K562 (cell line): ENCODE measurements at regions not wholly inside any gene's neighbourhood (a gene's known extent, or its start where the extent isn't known, plus 50 kb on each side); places are given as distances from the start of the nearest gene placed in this dataset.

Experiments
- ATAC-seq: fragments of 200-7000 bp; cut with Tn5 transposase; 3 replicates; pipeline ENCODE4 v1.9.1; 2020; ENCODE audit warnings: moderate library complexity
- BruUV-seq: library from RNA; stranded (reverse); fragments of 400-500 nt; replicated peaks from 2 replicates; lab custom pipeline; 2021; lab: Mats Ljungman, UMichigan
- CTCF ChIA-PET: fragments of 300-600 bp; formaldehyde crosslinking; extraction: SDS; loops from one replicate; lab custom pipeline; 2021; ENCODE audit warnings: low intra/inter-chr PET ratio; lab: Yijun Ruan, JAX
- POLR2A ChIA-PET: fragments of 300-600, 350-650 bp; sonication (Branson Sonifier 250); formaldehyde crosslinking; extraction: SDS; loops from one replicate; lab custom pipeline; 2021; ENCODE audit warnings: antibody characterized with exemption, inconsistent platforms; lab: Yijun Ruan, JAX
- DNase-seq, 4 experiments: peaks; one replicate each; pipeline versions ENCODE4 v3.0.0 to v3.0.0-alpha.2; 2011 to 2018; ENCODE audit warnings: low spot score in 3 of 4, mixed read lengths in 3 of 4; ENCODE audit errors: extremely low read depth in 1 of 4
- FAIRE-seq: peaks from 2 replicates; lab custom pipeline; 2011; peaks lifted over from hg19 to GRCh38; lab: Jason Lieb, UNC
- H2AFZ ChIP-seq: 2 replicates; pipeline ENCODE4 v1.6.0; 2011; ENCODE audit warnings: low read depth, low read length, control low read depth, inconsistent platforms
- H3K27ac ChIP-seq: fragments of 200-600 bp; 3 replicates; pipeline ENCODE4 v1.8.0; 2011; ENCODE audit warnings: low read depth, mild to moderate bottlenecking, control low read depth, inconsistent platforms, low read length, moderate library complexity, mixed read lengths; ENCODE audit errors: extremely low read depth
- H3K27me3 ChIP-seq, 2 experiments: fragments of 300-600 bp in 1 of 2; 2 replicates in 1 of 2; 3 replicates in 1 of 2; pipeline versions ENCODE4 v1.6.0 to v1.8.0; 2011; ENCODE audit warnings: inconsistent platforms in 2 of 2, low read length in 2 of 2, mild to moderate bottlenecking in 1 of 2, mixed read lengths in 1 of 2, moderate library complexity in 1 of 2; ENCODE audit not compliant: control insufficient read depth in 2 of 2, insufficient read depth in 2 of 2
- H3K36me3 ChIP-seq: fragments of 300-600 bp; 3 replicates; pipeline ENCODE4 v1.8.0; 2011; ENCODE audit warnings: mild to moderate bottlenecking, low read length, inconsistent platforms; ENCODE audit not compliant: control insufficient read depth, insufficient read depth
- H3K4me1 ChIP-seq, 2 experiments: fragments of 200-600 bp in 1 of 2; replicated peaks in 1 of 2; 2 replicates in 1 of 2; 3 replicates in 1 of 2; pipeline versions ENCODE4 v1.5.1 to v1.8.0; 2011; ENCODE audit warnings: inconsistent platforms in 2 of 2, low read length in 2 of 2, mild to moderate bottlenecking in 1 of 2, mixed read lengths in 1 of 2, moderate library complexity in 1 of 2; ENCODE audit not compliant: control insufficient read depth in 2 of 2, insufficient read depth in 2 of 2
- H3K4me2 ChIP-seq: 2 replicates; pipeline ENCODE4 v1.6.1; 2011; ENCODE audit warnings: low read length, control low read depth, inconsistent platforms, mixed read lengths; ENCODE audit not compliant: insufficient read depth
- H3K4me3 ChIP-seq: fragments of 200-600 bp; sonication (generic), shearing (Covaris generic); 2 replicates; pipeline ENCODE4 v1.5.1; 2016; ENCODE audit warnings: control low read depth, inconsistent platforms
- H3K79me2 ChIP-seq: fragments of 200-600 bp; 3 replicates; pipeline ENCODE4 v1.8.0; 2011; ENCODE audit warnings: low read length, inconsistent platforms; ENCODE audit not compliant: control insufficient read depth, insufficient read depth
- H3K9ac ChIP-seq, 2 experiments: 2 replicates each; pipeline versions ENCODE4 v1.6.0 to v1.6.1; 2011; ENCODE audit warnings: low read depth in 2 of 2, low read length in 2 of 2, control low read depth in 1 of 2, inconsistent platforms in 1 of 2, mild to moderate bottlenecking in 1 of 2, mixed read lengths in 1 of 2; ENCODE audit not compliant: insufficient read depth in 1 of 2
- H3K9me1 ChIP-seq: one replicate; pipeline ENCODE4 v1.6.0; 2011; ENCODE audit warnings: inconsistent platforms, mild to moderate bottlenecking, low read length, moderate library complexity; ENCODE audit not compliant: control insufficient read depth, insufficient read depth
- H3K9me3 ChIP-seq: replicated peaks from 2 replicates; pipeline ENCODE4 v1.5.1; 2011; ENCODE audit warnings: low read depth, low read length, inconsistent platforms; ENCODE audit not compliant: control insufficient read depth, insufficient read depth
- H4K20me1 ChIP-seq: replicated peaks from 2 replicates; pipeline ENCODE4 v1.6.1; 2011; ENCODE audit warnings: low read length, inconsistent platforms, mixed read lengths; ENCODE audit not compliant: control insufficient read depth, insufficient read depth
- IRF2 ChIP-seq: sonication (generic); formaldehyde crosslinking; IDR thresholded peaks from 2 replicates; pipeline ENCODE4 v1.8.1; 2022; ENCODE audit warnings: mild to moderate bottlenecking, missing genetic modification reagents
- NCOA4 ChIP-seq: fragments of 450-650 bp; IDR thresholded peaks from 2 replicates; pipeline ENCODE4 v1.6.1; 2018; ENCODE audit warnings: mild to moderate bottlenecking; ENCODE audit not compliant: partially characterized antibody
- OTX1 ChIP-seq: fragments of 450-650 bp; formaldehyde crosslinking; IDR thresholded peaks from 2 replicates; pipeline ENCODE4 v1.4.0; 2022; ENCODE audit warnings: mild to moderate bottlenecking
- SFPQ ChIP-seq: fragments of 200-400 bp; formaldehyde crosslinking; IDR thresholded peaks from 2 replicates; pipeline ENCODE4 v1.6.1; 2017; ENCODE audit warnings: mild to moderate bottlenecking, low read depth, low read length, moderate library complexity
- SMARCE1 ChIP-seq: fragments of 450-650 bp; IDR thresholded peaks from 2 replicates; pipeline ENCODE4 v1.7.1; 2016; ENCODE audit warnings: mild to moderate bottlenecking
- TGIF2 ChIP-seq: sonication (generic); formaldehyde crosslinking; IDR thresholded peaks from 2 replicates; pipeline ENCODE4 v1.8.1; 2022; ENCODE audit warnings: mild to moderate bottlenecking, missing genetic modification reagents, moderate library complexity
- U2AF2 ChIP-seq: fragments of 200-400 bp; formaldehyde crosslinking; optimal IDR thresholded peaks from 2 replicates; pipeline ENCODE3; 2017; ENCODE audit warnings: low read depth, mild to moderate bottlenecking, low read length
- ZFX ChIP-seq: sonication (generic); formaldehyde crosslinking; IDR thresholded peaks from 2 replicates; pipeline ENCODE4 v1.8.0; 2022; ENCODE audit warnings: mild to moderate bottlenecking, missing genetic modification reagents, moderate library complexity
- ZNF280B ChIP-seq: fragments of 250-450 bp; sonication (Bioruptor Pico); IDR thresholded peaks from 2 replicates; pipeline ENCODE4 v1.5.1; 2021; ENCODE audit warnings: mild to moderate bottlenecking
- ZNF431 ChIP-seq: sonication (generic); formaldehyde crosslinking; IDR thresholded peaks from 2 replicates; pipeline ENCODE4 v1.8.0; 2022; ENCODE audit warnings: mild to moderate bottlenecking, missing genetic modification reagents
- ZNF444 ChIP-seq: fragments of 250-450 bp; sonication (Bioruptor Pico); IDR thresholded peaks from 2 replicates; pipeline ENCODE4 v1.4.0; 2020; ENCODE audit warnings: mild to moderate bottlenecking, moderate library complexity
- WGBS: fragments of 100-300 bp; shearing (Covaris generic); methylation state at CpG from one replicate; pipeline ENCODE4 v1.1.6; 2016; ENCODE audit warnings: low coverage, mixed read lengths; ENCODE audit not compliant: insufficient coverage; ENCODE audit errors: missing lambda C conversion rate; 5-methylcytosine and 5-hydroxymethylcytosine counted together
- in situ Hi-C: fragments of 300-500 bp; cut with MboI; formaldehyde crosslinking; loops from 4 replicates; pipeline ENCODE4 v1.15.0; 2018; ENCODE audit warnings: inconsistent platforms, mixed read lengths
- intact Hi-C: fragments of 100-400 bp; cut with micrococcal nuclease; formaldehyde crosslinking; loops from 2 replicates; pipeline ENCODE4 v1.14.2; 2022

- Histone ChIP-seq H3K27me3 (no peaks in the 10 kb centered on the region), H3K4me1 (no peaks in the 10 kb centered on the region), H3K9ac (no peak overlapping the region), H3K27ac (no peak overlapping the region), H3K79me2 (no peaks in the 10 kb centered on the region), H2AFZ (no peak overlapping the region), H3K4me2 (no peak overlapping the region), H3K9me3 (no peaks in the 10 kb centered on the region; the same call in 1 of the 2 replicates), H3K4me3 (no peak overlapping the region), H3K36me3 (no peaks in the 10 kb centered on the region), H4K20me1 (no peaks in the 10 kb centered on the region), H3K9me1 (no peaks in the 10 kb centered on the region)
- in situ Hi-C loops = no loop called here
- WGBS = 0% methylated on average over 2 of the region's 2 CpGs
- FAIRE-seq = no peak
- no peak for ATAC-seq
- CTCF ChIA-PET = no interaction called here
- intact Hi-C loops = no loop called here
- POLR2A ChIA-PET = no interaction called here
- no TSS peak for BruUV-seq
- no peak for DNase-seq
- TF ChIP-seq U2AF2 (no peak), NCOA4 (no peak), TGIF2 (CRISPR knock-in tag) (no peak), SMARCE1 (no peak), ZNF431 (CRISPR knock-in tag) (no peak), OTX1 (CRISPR knock-in tag) (no peak), IRF2 (CRISPR knock-in tag) (no peak), ZFX (no peak), ZNF280B (no peak), ZNF444 (CRISPR knock-in tag) (no peak), SFPQ (no peak)
Observed at GRCh38 chr5:40106847-40107246, 572.9 kb upstream of the PTGER4 start.
